Islet precursor cell (in vitro differentiated cells): ENCODE measurements at regions not wholly inside any gene's neighbourhood (a gene's known extent, or its start where the extent isn't known, plus 50 kb on each side); places are given as distances from the start of the nearest gene placed in this dataset.

Experiments
- DNase-seq: peaks from one replicate; pipeline ENCODE4 v3.0.0-alpha.2; 2018

- peak; percentile 7 for DNase-seq
Measured at GRCh38 chr10:78899098-78899754, 169.5 kb upstream of the ZMIZ1 start.

GRCh38 chr10:78899996-78900714 lies 168.6 kb upstream of the ZMIZ1 start:
- DNase-seq, result peak; percentile 55

- DNase-seq, result peak; percentile 27
Measured at GRCh38 chr10:78900715-78901430, 167.9 kb upstream of the ZMIZ1 start.

GRCh38 chr10:78901694-78902093 lies 167.1 kb upstream of the ZMIZ1 start:
- DNase-seq, result no peak

- peak; percentile 37 for DNase-seq
Measured at GRCh38 chr10:78902815-78903214, 166.0 kb upstream of the ZMIZ1 start.

GRCh38 chr10:78903341-78903940 lies 165.3 kb upstream of the ZMIZ1 start:
- DNase-seq, result peak; percentile 22

- DNase-seq, result peak; percentile 36
Measured at GRCh38 chr10:78904196-78904595, 164.6 kb upstream of the ZMIZ1 start.

GRCh38 chr10:78905015-78905956 lies 163.5 kb upstream of the ZMIZ1 start:
- peak; percentile 37 for DNase-seq

- DNase-seq, result no peak
Measured at GRCh38 chr10:78905957-78906308, 162.8 kb upstream of the ZMIZ1 start.

GRCh38 chr10:78906734-78907390 lies 161.9 kb upstream of the ZMIZ1 start:
- peak; percentile 32 for DNase-seq

- DNase-seq, result peak; percentile 53
Measured at GRCh38 chr10:78907551-78908211, 161.1 kb upstream of the ZMIZ1 start.

- no peak for DNase-seq
Measured at GRCh38 chr10:78909221-78909620, 159.5 kb upstream of the ZMIZ1 start.

GRCh38 chr10:78910021-78910420 lies 158.7 kb upstream of the ZMIZ1 start:
- DNase-seq, result no peak

GRCh38 chr10:78910476-78910875 lies 158.3 kb upstream of the ZMIZ1 start:
- DNase-seq, result no peak

GRCh38 chr10:78910886-78911285 lies 157.9 kb upstream of the ZMIZ1 start:
- DNase-seq, result no peak

- no peak for DNase-seq
Measured at GRCh38 chr10:78911533-78912340, 157.0 kb upstream of the ZMIZ1 start.

GRCh38 chr10:78912361-78913218 lies 156.2 kb upstream of the ZMIZ1 start:
- DNase-seq, result no peak

GRCh38 chr10:78913219-78914059 lies 155.3 kb upstream of the ZMIZ1 start:
- peak; percentile 63 for DNase-seq

- no peak for DNase-seq
Measured at GRCh38 chr10:78914060-78914378, 154.7 kb upstream of the ZMIZ1 start.
